ENCODE measurements at regions not wholly inside any gene's neighbourhood (a gene's known extent, or its start where the extent isn't known, plus 50 kb on each side); places are given as distances from the start of the nearest gene placed in this dataset.

GRCh38 chr3:70899816-70900215 lies 587.4 kb upstream of the MDFIC2 start:
- TF ChIP-seq, protein P1, sequence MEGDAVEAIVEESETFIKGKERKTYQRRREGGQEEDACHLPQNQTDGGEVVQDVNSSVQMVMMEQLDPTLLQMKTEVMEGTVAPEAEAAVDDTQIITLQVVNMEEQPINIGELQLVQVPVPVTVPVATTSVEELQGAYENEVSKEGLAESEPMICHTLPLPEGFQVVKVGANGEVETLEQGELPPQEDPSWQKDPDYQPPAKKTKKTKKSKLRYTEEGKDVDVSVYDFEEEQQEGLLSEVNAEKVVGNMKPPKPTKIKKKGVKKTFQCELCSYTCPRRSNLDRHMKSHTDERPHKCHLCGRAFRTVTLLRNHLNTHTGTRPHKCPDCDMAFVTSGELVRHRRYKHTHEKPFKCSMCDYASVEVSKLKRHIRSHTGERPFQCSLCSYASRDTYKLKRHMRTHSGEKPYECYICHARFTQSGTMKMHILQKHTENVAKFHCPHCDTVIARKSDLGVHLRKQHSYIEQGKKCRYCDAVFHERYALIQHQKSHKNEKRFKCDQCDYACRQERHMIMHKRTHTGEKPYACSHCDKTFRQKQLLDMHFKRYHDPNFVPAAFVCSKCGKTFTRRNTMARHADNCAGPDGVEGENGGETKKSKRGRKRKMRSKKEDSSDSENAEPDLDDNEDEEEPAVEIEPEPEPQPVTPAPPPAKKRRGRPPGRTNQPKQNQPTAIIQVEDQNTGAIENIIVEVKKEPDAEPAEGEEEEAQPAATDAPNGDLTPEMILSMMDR (IDR thresholded peaks at IDR 0.05), result no peak
- DNase-seq (ENCODE audit: low spot score), result no peak
- H3K27ac ChIP-seq, result no peak overlapping the region
- H3K4me3 ChIP-seq, result no peak overlapping the region

GRCh38 chr3:70890020-70890394 lies 577.6 kb upstream of the MDFIC2 start:
- no peak for DNase-seq (ENCODE audit: low spot score)
- Histone ChIP-seq H3K4me3 (no peak overlapping the region), H3K27ac (peak overlapping the region; percentile 73 to 84)
- TF ChIP-seq, protein P1 (IDR thresholded peaks at IDR 0.05), result no peak

DNA sequence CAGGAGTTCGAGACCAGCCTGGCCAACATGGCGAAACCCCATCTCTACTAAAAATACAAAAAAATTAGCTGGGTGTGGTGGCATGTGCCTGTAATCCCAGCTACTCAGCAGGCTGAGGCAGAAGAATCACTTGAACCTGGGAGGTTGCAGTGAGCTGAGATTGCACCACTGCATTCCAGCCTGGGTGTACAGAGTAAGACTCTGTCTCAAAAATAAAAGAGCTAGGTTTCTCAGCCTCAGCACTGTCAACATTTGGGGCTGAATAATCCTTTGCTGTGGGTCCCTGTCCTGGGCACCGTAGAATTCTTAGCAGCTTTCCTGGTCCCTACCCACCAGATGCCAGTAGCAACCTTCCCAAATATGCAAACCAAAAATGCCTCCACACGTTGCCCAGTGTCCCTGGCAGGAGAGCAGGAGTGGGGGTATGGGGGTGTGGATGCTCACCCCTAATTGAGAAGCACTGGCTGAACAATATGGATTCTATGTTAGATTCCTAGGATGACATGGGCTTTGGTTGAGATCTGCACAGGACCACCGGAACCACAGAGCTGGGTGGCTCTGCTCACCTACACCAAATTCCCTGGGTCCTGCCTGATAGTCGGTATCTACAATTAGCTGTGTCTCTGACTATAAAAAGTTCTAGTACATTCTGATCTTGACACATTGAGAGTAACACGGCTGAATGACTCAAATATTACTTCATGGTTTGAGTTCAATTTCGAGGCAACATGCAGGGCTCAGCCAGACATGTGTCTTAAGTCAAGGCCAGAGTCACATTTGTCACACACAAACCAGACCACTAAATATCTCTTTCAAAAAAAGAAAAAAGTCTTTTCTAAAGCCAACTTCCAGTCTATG lies 577.0 kb upstream of the MDFIC2 start:
- TF ChIP-seq, protein P1 (IDR thresholded peaks at IDR 0.05), result no peak
- peak overlapping the region; percentile 73 to 84 for H3K27ac ChIP-seq
- peak; percentile 74 for DNase-seq (ENCODE audit: low spot score)
- peak overlapping the region; percentile 24 for H3K4me3 ChIP-seq

DNA sequence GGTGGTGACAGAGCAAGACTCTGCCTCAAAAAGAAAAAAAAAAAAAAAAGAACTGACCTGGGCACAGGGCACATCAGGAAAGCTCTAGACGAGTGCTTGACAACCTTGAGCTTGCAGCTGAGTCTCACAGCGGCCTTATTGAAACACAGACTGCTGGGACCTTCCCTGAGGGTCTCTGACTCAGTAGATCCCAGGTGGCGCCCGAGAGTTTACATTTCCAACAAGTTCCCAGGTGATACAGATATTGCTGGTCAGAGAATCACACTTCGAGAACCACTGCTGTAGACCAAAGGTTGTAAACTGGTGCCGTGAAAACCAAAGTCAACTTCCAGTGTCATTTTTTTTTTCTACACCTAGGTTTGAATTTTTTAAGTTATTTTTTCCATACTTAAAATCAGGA lies 573.2 kb upstream of the MDFIC2 start:
- no peak overlapping the region for H3K27ac ChIP-seq
- DNase-seq (ENCODE audit: low spot score), result no peak
- TF ChIP-seq, protein P1 (IDR thresholded peaks at IDR 0.05), result no peak
- no peak overlapping the region for H3K4me3 ChIP-seq

DNA sequence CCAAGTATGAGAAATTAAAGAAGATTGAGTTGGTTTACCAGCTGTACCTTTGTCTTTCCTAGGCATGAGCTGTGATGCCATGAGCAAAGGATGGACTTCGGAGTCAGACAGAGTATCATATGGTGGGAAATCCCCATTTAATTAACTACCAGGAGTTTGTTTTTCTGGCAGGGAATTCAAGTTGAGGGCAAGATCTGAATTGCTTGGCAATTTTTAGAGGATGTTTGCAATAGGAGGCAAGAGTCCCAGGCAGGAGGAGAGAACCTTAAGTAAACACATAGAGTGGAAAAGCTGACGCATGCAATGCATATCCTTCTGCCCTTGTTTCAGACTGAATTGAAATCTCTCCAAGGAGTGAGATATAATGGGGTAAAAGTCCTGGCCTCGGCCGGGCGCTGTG lies 569.7 kb upstream of the MDFIC2 start:
- Histone ChIP-seq H3K4me3 (no peak overlapping the region), H3K27ac (no peak overlapping the region)
- no peak for DNase-seq (ENCODE audit: low spot score)
- TF ChIP-seq, protein P1 (IDR thresholded peaks at IDR 0.05), result no peak

- DNase-seq (ENCODE audit: low spot score), result no peak
Observed at GRCh38 chr3:70880421-70880820, 568.0 kb upstream of the MDFIC2 start.

More at GRCh38 chr3:70880421-70880820, 568.0 kb upstream of the MDFIC2 start:
- TF ChIP-seq, protein P1 (IDR thresholded peaks at IDR 0.05), result no peak
- Histone ChIP-seq H3K4me3 (no peak overlapping the region), H3K27ac (no peak overlapping the region)
